DND-41 (cell line): ENCODE measurements at regions not wholly inside any gene's neighbourhood (a gene's known extent, or its start where the extent isn't known, plus 50 kb on each side); places are given as distances from the start of the nearest gene placed in this dataset.

Experiments
- CTCF ChIP-seq: IDR thresholded peaks from 2 replicates; pipeline ENCODE4 v1.5.1; 2012; ENCODE audit warnings: borderline replicate concordance, low read length, moderate library complexity, mild to moderate bottlenecking; ENCODE audit not compliant: poor library complexity, severe bottlenecking; ENCODE audit errors: extremely low read depth
- EZH2 ChIP-seq: IDR thresholded peaks from 3 replicates; pipeline ENCODE4 v1.6.1; 2012; ENCODE audit warnings: borderline replicate concordance, low read depth, mild to moderate bottlenecking, moderate library complexity, low read length, inconsistent platforms; ENCODE audit not compliant: severe bottlenecking

DNA sequence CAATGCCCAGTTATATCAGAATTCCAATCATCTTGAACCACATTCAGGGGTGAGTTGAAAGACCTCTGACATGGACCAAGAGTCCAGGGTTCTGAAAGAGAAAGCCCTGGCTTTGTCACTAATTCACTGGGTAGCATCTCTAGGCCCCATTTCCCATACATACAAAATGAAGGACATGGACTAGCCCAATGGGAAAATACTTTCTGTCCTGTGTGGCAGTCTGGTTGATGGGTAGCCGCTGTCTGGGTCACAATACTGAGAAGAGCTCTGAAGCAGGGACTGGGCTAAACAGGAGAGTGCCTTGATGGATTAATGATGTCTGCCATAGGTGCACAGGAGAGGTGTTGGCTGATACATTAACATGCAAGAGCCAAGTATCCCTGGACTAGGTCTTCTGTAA is 214.3 kb downstream of the RAB11FIP4 start:
- TF ChIP-seq CTCF: no peak
- no peak for TF ChIP-seq EZH2
